ENCODE measurements at regions not wholly inside any gene's neighbourhood (a gene's known extent, or its start where the extent isn't known, plus 50 kb on each side); places are given as distances from the start of the nearest gene placed in this dataset.
A peak's percentile ranks its signal among the peaks of the same experiment; 100 is the strongest.

DNA sequence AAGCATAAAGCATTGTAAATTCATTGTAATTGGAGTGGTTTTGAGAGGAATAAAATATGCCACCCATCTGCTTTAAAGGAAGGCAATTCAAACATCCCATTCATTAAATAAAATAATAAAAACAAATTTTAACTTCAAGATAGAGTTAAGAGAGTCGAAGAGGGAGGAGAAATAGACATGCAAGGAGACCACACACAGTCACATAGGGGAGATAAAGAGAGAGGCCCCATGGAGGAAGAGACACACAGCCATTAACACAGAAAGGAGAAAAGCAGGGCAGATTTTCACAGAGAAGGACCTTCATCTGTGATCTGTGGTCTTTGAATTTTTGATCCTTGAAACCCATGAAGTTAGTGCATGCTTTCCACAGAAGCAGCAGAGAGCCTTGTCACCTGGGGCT is 214.3 kb upstream of the TCF21 start:
- Histone ChIP-seq H2AFZ (ENCODE audit: low read length) (0 out of 2 replicates have a peak overlapping the region, but pooled peaks have one; percentile 37), H3K14ac (ENCODE audit: insufficient read length) (no peak overlapping the region), H2BK5ac (ENCODE audit: low read depth, low read length) (no peak overlapping the region), H3K79me2 (ENCODE audit: control insufficient read depth in 1 of 2, insufficient read depth in 2 of 2, low read length in 2 of 2) (no peaks in the 10 kb centered on the region), H3K4ac (replicated peaks; ENCODE audit: insufficient read length, low read depth, low read length) (no peak overlapping the region), H2BK15ac (ENCODE audit: low read length) (no peak overlapping the region), H3K4me1 (replicated peaks in 1 of 4; ENCODE audit: control insufficient read depth in 3 of 4, insufficient read depth in 4 of 4, low read length in 3 of 4) (peaks cover 0 to 6% (median 0%) of the 10 kb centered on the region in 4 experiments; a peak in 2 of 7 replicates), H3K9ac (replicated peaks in 1 of 4; ENCODE audit: extremely low read depth in 1 of 4, low read depth in 3 of 4, low read length in 3 of 4) (no peak overlapping the region), H4K91ac (replicated peaks; ENCODE audit: insufficient read length, low read length) (no peak overlapping the region), H3K36me3 (ENCODE audit: control insufficient read depth in 2 of 4, insufficient read depth in 4 of 4, low read length in 3 of 4) (no peaks in the 10 kb centered on the region), H3K56ac (replicated peaks; ENCODE audit: insufficient read length, low read depth, low read length) (no peak overlapping the region), H4K8ac (ENCODE audit: extremely low read depth, insufficient read depth, low read length) (no peak overlapping the region), H3K18ac (ENCODE audit: extremely low read depth, low read length) (no peak overlapping the region), H2AK5ac (ENCODE audit: low read depth, low read length) (no peak overlapping the region), H2BK120ac (replicated peaks; ENCODE audit: low read depth, low read length) (no peak overlapping the region), H3K4me2 (ENCODE audit: insufficient read depth in 1 of 2, low read depth in 2 of 2, low read length in 2 of 2) (no peak overlapping the region), H4K5ac (ENCODE audit: insufficient read length, low read depth, low read length) (no peak overlapping the region), H3K23me2 (ENCODE audit: low read depth, low read length) (no peaks in the 10 kb centered on the region), H3K9me3 (ENCODE audit: insufficient read depth in 2 of 2, low read depth in 1 of 2, low read length in 1 of 2) (no peaks in the 10 kb centered on the region), H3K27me3 (replicated peaks in 1 of 4; ENCODE audit: control insufficient read depth in 3 of 4, extremely low read depth in 1 of 4, insufficient read depth in 3 of 4, low read length in 3 of 4) (no peaks in the 10 kb centered on the region), H2BK12ac (ENCODE audit: low read depth, low read length) (no peak overlapping the region), H3K79me1 (ENCODE audit: low read depth, low read length) (no peaks in the 10 kb centered on the region), H3K4me3 (ENCODE audit: extremely low read depth in 1 of 4, insufficient read depth in 2 of 4, low read depth in 3 of 4, low read length in 4 of 4) (no peak overlapping the region), H3K27ac (ENCODE audit: low read depth, low read length) (no peak overlapping the region), H2BK20ac (ENCODE audit: low read length) (no peak overlapping the region), H4K20me1 (replicated peaks in 1 of 2; ENCODE audit: control insufficient read depth in 1 of 2, insufficient read depth in 2 of 2, low read length in 2 of 2) (no peaks in the 10 kb centered on the region), H3K23ac (ENCODE audit: insufficient read length) (no peak overlapping the region)
- POLR2A ChIA-PET (ENCODE audit: partially characterized antibody), result no interaction called here
- CTCF ChIA-PET (ENCODE audit: partially characterized antibody), result no interaction called here
- FAIRE-seq, result no peak
- WGBS, 2 experiments (ENCODE audit: extremely low coverage in 1 of 2, insufficient coverage in 1 of 2, insufficient read length in 1 of 2, insufficient replicate concordance in 2 of 2, low coverage in 1 of 2, low lambda C conversion rate in 2 of 2, missing lambda C conversion rate in 1 of 2), result 85% methylated on average over 1 of the region's 1 CpG; no CpG with 5 or more reads in 1 of the 2 experiments
- TF ChIP-seq ZNF274 (IDR thresholded peaks at IDR 0.05; ENCODE audit: borderline replicate concordance, extremely low read depth, low read length) (no peak), NRF1 (IDR thresholded peaks at IDR 0.05; ENCODE audit: low read depth, low read length) (no peak), SP2 (IDR thresholded peaks at IDR 0.05; ENCODE audit: low read length) (no peak), SP1 (IDR thresholded peaks at IDR 0.05; ENCODE audit: low read depth, low read length) (no peak), TBP (IDR thresholded peaks at IDR 0.05; ENCODE audit: low read depth, low read length) (no peak), CBX5 (IDR thresholded peaks at IDR 0.05; ENCODE audit: low read depth, low read length) (no peak), POU5F1 (IDR thresholded peaks at IDR 0.05; ENCODE audit: low read depth, low read length) (no peak), SIX5 (IDR thresholded peaks at IDR 0.05; ENCODE audit: low read depth, low read length) (no peak), CHD1 (IDR thresholded peaks at IDR 0.05; ENCODE audit: low read depth, low read length) (no peak), SRF (IDR thresholded peaks at IDR 0.05; ENCODE audit: low read depth, low read length) (no peak), RNF2 (IDR thresholded peaks at IDR 0.05; ENCODE audit: borderline replicate concordance, low read depth, low read length, missing control alignments, poor library complexity, severe bottlenecking) (no peak), GABPA (IDR thresholded peaks at IDR 0.05; ENCODE audit: borderline replicate concordance, insufficient read depth, low read length) (no peak), POLR2AphosphoS5 (IDR thresholded peaks at IDR 0.05; ENCODE audit: low read depth, low read length) (no peak), POLR2A (IDR thresholded peaks at IDR 0.05; ENCODE audit: control extremely low read depth in 1 of 2, low read depth in 2 of 2, low read length in 2 of 2) (no peak), KDM4A (IDR thresholded peaks at IDR 0.05; ENCODE audit: low read depth, low read length, severe bottlenecking) (no peak)
- DNase-seq (ENCODE audit: low read depth in 1 of 2, low spot score in 2 of 2), result no peak

Data from H1 (cell line).